GM21515 (cell line): ENCODE measurements at regions not wholly inside any gene's neighbourhood (a gene's known extent, or its start where the extent isn't known, plus 50 kb on each side); places are given as distances from the start of the nearest gene placed in this dataset.

Experiments used
- ATAC-seq: cut with Tn5 transposase; IDR thresholded peaks from one replicate; pipeline ENCODE4 v1.9.1; 2021; ENCODE audit not compliant: unreplicated experiment

- no peak for ATAC-seq
These were observed 75.3 kb upstream of the TRIB2 start for GRCh38 chr2:12641441-12641840.

DNA sequence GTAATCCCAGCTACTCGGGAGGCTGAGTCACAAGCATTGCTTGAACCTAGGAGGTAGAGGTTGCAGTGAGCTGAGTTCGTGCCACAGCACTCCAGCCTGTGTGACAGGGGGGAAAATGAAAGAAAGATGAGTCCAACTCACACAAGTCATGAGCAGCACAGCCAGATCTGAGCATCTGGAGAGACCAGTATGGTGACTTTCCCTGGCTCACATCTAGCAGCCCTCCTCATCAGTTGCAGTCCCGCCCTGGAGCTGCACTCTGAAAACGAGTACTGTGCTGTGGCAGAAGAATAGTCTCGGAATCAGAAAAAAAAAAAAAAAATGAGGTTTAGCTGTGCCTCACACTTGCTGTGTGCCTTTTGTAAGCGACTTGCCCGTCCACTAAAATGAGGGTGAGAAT lies 74.4 kb upstream of the TRIB2 start:
- no peak for ATAC-seq

DNA sequence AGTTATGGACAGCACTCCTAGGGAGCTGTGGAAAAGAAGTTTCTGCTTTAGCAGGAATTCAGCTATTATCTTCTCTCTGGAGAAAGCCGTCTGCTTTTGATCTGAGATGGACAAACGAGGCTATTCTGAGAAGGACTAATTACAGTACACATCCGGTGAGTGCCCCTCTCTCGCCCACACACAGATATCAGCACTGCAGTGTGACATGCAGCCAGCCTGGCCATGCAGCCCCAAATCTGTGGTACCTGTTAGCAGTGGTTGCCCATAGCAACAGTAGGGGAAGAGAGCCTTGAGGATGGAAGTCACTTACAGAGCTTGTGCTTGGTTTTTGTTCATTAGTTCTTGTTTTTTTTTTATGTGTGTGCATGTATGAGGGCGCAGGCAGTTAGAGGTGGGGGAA lies 73.9 kb upstream of the TRIB2 start:
- no peak for ATAC-seq

DNA sequence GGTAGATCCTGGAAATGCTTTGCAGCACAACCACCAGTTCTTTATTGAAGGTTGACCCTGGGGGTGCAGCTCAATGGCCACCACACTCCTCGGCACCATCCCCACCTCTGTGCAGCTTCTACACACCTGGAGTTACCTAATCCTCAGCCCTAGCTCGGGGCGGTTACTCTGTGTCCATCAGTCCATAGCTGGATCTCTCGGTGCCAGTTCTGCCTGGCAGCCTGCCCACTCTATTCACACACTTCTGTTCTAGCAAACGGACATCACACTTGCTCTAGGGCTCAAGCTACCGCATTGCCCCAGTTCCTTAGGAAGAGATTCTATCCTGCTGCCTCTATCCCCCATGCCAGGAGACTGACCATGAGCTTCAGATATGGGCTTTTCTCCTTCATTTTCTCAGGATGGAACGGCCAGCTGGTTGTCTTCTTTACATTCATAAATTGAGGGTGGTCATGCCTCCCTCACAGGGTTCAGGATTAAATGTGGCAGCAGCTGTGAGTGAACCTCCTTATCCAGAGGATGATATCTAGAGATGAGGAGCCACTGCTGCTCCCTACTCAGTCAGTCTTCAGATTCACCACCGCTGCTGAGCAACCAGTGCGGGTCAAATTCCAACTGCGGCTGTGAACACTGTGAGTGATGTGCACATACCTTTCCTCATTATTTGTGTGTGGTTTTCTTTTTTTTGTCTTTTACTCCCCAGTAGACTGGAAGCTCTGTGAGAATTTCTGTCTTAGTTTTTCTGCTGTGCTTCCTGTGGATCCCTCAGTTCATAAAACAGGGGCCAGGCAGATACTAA lies 66.9 kb upstream of the TRIB2 start:
- no peak for ATAC-seq

- no peak for ATAC-seq
These were observed 65.1 kb upstream of the TRIB2 start for GRCh38 chr2:12651641-12652040.

DNA sequence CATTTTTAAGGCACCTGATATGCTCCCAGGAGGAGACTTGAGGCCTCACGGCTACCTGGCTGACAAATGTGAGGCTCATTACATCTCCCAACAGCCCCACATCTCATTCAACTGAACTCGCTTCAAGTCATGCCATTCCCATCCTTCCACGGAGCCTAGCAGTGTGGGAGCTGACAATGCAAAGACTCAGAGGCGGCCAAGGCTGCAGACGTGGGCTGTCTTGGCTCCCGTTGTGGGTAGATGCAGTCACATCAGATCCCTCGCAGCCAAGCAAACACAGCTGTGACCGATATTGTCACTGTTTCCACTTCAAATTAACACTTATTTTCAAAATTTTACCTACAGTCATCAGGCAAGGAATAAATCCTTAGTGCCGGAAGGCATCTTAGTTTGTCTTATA lies 64.0 kb upstream of the TRIB2 start:
- no peak for ATAC-seq

DNA sequence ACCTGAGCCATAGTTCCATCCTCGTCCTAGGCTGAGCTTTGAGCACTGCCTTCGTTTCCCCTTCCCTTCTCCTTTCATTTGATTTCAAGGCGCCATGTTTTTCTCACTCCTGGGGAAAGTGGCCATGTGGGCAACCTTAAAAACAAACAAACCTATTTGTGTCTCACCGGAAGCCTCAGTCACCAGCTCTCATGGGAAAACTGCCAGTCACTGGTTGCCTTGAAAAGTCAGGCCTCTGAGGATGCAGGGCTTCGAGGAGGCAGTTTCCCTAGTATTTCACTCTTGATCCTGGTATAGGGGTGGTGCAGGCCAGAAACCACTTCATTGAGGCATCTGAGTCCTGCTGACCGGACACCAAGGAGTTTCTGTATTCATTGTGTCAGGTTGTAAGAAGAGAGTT lies 59.2 kb upstream of the TRIB2 start:
- ATAC-seq, result no peak

DNA sequence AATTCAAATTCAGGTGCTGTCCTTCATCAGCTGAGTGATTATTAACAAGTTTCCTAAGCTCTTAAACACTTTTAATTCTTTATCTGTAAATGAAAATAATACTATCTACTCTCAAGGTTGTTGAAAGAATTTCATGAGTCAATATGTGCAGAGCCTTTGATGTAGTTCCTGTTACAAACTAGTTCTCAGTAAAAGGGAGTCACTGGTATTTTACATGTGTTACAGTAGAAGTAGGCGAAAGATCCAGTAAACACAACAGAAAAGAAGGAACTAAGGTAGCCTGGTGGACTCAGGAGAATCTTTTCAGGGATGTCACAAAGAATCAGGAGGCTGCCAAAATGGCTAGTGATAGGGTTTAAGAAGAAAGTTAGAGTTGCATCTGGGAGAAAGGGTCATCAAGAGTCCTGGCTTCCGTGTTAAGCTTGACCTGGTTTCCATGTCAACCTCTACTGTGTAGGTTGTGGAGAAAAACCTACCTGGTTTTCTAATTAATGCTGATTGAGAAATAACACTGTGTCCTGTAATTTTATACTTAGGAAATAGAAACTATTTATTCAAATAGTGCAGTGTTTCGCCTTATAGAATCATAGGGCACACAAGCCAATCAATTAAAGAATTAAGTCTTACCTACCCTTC lies 58.3 kb upstream of the TRIB2 start:
- ATAC-seq, result no peak

GRCh38 chr2:12661489-12661888 lies 55.2 kb upstream of the TRIB2 start:
- ATAC-seq, result no peak

DNA sequence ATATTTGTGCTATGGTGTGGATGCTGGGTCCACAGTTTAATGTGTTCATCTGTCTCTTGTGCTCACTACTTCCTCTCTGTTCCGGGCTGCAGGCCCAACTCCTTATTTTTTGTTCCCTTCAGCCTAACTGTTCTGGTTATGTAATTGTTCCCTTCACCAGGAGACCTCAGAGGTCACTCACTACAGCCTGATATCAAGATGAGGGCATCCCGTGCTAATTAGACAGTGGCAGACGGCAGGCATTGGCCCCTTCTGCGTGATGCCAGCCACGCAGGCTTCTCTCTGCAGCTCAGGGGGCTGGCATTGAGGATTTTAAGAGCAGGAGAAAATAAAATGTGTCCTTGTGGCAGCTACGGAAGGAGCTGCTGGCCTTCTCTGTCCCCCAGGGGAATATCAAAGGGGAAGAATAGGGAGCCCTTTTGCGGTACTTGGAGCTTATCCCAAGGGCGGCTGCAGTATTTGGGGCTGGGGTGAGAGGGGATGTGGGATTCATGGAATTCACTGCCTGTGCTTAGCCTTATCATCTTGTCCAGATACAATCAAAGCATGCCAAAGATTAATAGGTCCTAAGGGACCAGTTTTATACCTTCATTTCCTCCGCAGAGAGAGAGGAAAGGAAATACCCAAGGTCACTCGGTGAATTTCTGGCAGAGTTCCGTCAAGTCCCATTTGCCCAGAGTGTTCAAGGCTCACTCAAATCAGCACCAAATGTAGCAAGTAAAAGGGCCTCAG lies 53.3 kb upstream of the TRIB2 start:
- no peak for ATAC-seq

DNA sequence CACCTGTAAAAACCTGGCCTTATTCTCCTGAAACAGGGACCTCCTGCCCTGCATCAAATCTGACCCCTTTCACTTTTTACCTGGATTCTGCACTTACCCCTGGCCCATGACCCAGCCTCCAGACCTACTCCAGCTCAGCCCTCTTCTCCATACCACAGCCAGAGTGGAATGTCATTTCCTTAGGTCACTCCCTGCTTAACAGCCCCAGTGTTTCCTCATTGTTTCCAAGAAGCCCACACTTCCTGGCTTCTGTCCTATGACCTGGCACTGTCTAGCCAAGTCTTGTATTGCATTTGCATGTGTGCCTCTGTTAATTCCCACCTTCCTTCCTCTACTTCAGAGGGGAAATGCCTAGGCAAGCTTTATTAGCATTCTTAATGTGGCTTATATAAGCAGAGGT lies 51.4 kb upstream of the TRIB2 start:
- ATAC-seq, result no peak

DNA sequence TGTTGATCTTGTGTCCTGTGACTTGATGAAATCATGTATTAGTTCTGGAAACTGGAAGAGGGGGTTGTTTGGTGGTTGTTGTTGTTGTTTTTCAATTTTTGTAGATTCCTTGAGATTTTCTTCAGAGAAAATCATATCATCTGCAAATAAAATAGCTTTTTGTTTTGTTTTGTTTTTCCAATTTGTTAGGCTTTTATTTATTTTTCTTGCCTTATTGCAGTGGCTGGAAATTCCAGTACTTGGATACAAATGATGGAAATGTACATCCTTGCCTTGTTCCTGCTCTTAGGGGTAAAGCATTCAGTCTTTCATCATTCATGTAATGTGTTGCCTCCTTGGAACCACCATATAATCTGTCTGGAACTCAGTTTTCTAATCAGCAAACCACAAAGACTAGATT lies 50.3 kb upstream of the TRIB2 start:
- no peak for ATAC-seq
